ENCODE measurements at regions not wholly inside any gene's neighbourhood (a gene's known extent, or its start where the extent isn't known, plus 50 kb on each side); places are given as distances from the start of the nearest gene placed in this dataset.
"Not testable (repeated sequence)": the region's sequence is repeated elsewhere in the genome, so short reads cannot be mapped to it uniquely, and the experiment has no call there.

DNA sequence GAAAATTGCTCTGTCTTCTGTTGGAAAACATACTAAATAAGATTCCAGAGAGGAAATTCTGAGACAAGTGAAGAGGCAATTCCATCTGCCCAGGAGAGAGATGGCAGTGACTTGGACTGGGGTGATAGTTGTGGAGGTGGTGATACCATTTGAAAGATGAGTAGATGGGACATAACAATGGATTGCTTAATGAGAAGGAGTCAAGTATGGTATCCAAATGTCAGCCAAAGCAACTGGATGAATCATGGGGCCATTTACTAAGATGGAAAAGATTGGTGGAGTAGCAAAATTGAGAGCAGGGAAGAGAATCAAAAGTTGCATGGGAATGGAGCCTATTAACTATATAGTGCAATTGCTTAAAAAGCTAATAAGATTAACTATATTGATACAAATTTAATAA, 222.1 kb downstream of the ETAA1 start:
- H3K9me3 ChIP-seq (ENCODE audit: low read length): no peaks in the 10 kb centered on the region
- no peak overlapping the region for H3K4me2 ChIP-seq (ENCODE audit: low read length)
- H3K27me3 ChIP-seq (ENCODE audit: insufficient read depth, low read depth, low read length): no peaks in the 10 kb centered on the region
- H3K9ac ChIP-seq (ENCODE audit: low read length): no peak overlapping the region
- H2AFZ ChIP-seq (ENCODE audit: low read depth, low read length): no peak overlapping the region
- no peak overlapping the region for H3K27ac ChIP-seq (ENCODE audit: low read length)
- no peaks in the 10 kb centered on the region for H3K9me2 ChIP-seq (ENCODE audit: insufficient read depth, low read length)
- H3K36me3 ChIP-seq (ENCODE audit: insufficient read depth, low read length): no peaks in the 10 kb centered on the region
- no peaks in the 10 kb centered on the region for H3K79me2 ChIP-seq (replicated peaks; ENCODE audit: insufficient read depth, low read length)
- no peaks in the 10 kb centered on the region for H4K20me1 ChIP-seq (ENCODE audit: insufficient read depth)
- no peak for TF ChIP-seq REST (IDR thresholded peaks at IDR 0.05; ENCODE audit: borderline replicate concordance)
- TF ChIP-seq, protein P1, sequence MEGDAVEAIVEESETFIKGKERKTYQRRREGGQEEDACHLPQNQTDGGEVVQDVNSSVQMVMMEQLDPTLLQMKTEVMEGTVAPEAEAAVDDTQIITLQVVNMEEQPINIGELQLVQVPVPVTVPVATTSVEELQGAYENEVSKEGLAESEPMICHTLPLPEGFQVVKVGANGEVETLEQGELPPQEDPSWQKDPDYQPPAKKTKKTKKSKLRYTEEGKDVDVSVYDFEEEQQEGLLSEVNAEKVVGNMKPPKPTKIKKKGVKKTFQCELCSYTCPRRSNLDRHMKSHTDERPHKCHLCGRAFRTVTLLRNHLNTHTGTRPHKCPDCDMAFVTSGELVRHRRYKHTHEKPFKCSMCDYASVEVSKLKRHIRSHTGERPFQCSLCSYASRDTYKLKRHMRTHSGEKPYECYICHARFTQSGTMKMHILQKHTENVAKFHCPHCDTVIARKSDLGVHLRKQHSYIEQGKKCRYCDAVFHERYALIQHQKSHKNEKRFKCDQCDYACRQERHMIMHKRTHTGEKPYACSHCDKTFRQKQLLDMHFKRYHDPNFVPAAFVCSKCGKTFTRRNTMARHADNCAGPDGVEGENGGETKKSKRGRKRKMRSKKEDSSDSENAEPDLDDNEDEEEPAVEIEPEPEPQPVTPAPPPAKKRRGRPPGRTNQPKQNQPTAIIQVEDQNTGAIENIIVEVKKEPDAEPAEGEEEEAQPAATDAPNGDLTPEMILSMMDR (IDR thresholded peaks at IDR 0.05; ENCODE audit: poor library complexity, severe bottlenecking): no peak
- no peak for TF ChIP-seq RAD21 (conservative IDR thresholded peaks at IDR 0.05)
- no peak for TF ChIP-seq TAF1 (IDR thresholded peaks at IDR 0.05; ENCODE audit: low read depth)
- TF ChIP-seq SMC3 (conservative IDR thresholded peaks at IDR 0.05; ENCODE audit: poor library complexity): no peak
- TF ChIP-seq POLR2AphosphoS5 (IDR thresholded peaks at IDR 0.05): no peak
- TF ChIP-seq EP300 (conservative IDR thresholded peaks at IDR 0.05; ENCODE audit: poor library complexity, severe bottlenecking): no peak
- TF ChIP-seq EZH2 (IDR thresholded peaks at IDR 0.05; ENCODE audit: borderline replicate concordance, insufficient read depth, low read length, poor library complexity, severe bottlenecking): no peak
- TF ChIP-seq MXI1 (conservative IDR thresholded peaks at IDR 0.05; ENCODE audit: poor library complexity, severe bottlenecking): no peak
- no peaks in the 10 kb centered on the region for H3F3A ChIP-seq (ENCODE audit: insufficient read depth, low read length, poor library complexity, severe bottlenecking)
- no peak overlapping the region for H3K4me3 ChIP-seq (ENCODE audit: low read length)

GRCh38 chr2:67623741-67624140, 226.6 kb downstream of the ETAA1 start:
- H2AFZ ChIP-seq (ENCODE audit: low read depth, low read length); H3K27ac ChIP-seq (ENCODE audit: low read length); H3K27me3 ChIP-seq (ENCODE audit: insufficient read depth, low read depth, low read length); H3K4me3 ChIP-seq (ENCODE audit: low read length); H3K9me2 ChIP-seq (ENCODE audit: insufficient read depth, low read length); H3K9ac ChIP-seq (ENCODE audit: low read length); H3K4me2 ChIP-seq (ENCODE audit: low read length); H3K36me3 ChIP-seq (ENCODE audit: insufficient read depth, low read length); H4K20me1 ChIP-seq (ENCODE audit: insufficient read depth); H3K9me3 ChIP-seq (ENCODE audit: low read length); H3K79me2 ChIP-seq (replicated peaks; ENCODE audit: insufficient read depth, low read length); H3F3A ChIP-seq (ENCODE audit: insufficient read depth, low read length, poor library complexity, severe bottlenecking): not testable (repeated sequence)

DNA sequence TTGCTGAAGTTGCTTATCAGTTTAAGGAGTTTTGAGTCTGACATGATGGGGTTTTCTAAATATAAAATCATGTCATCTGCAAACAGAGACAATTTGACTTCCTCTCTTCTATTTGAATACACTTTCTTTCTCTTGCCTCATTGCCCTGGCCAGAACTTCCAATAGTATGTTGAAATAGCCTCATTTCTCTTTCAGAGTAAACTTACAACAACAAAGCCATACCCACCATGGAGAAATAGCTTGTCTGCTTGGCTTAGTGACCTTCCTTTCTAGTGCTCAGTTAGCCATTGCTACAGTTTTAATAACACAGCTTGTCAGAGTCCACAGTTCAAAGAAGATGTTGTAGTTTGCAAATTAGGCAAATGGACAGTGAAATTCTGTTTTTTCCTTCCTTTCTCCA, 228.0 kb downstream of the ETAA1 start:
- H3K79me2 ChIP-seq (replicated peaks; ENCODE audit: insufficient read depth, low read length): no peaks in the 10 kb centered on the region
- H3K27ac ChIP-seq (ENCODE audit: low read length): no peak overlapping the region
- TF ChIP-seq EZH2 (IDR thresholded peaks at IDR 0.05; ENCODE audit: borderline replicate concordance, insufficient read depth, low read length, poor library complexity, severe bottlenecking) (no peak), EP300 (conservative IDR thresholded peaks at IDR 0.05; ENCODE audit: poor library complexity, severe bottlenecking) (no peak), TAF1 (IDR thresholded peaks at IDR 0.05; ENCODE audit: low read depth) (no peak), RAD21 (conservative IDR thresholded peaks at IDR 0.05) (no peak), POLR2AphosphoS5 (IDR thresholded peaks at IDR 0.05) (no peak), MXI1 (conservative IDR thresholded peaks at IDR 0.05; ENCODE audit: poor library complexity, severe bottlenecking) (no peak), REST (IDR thresholded peaks at IDR 0.05; ENCODE audit: borderline replicate concordance) (no peak), SMC3 (conservative IDR thresholded peaks at IDR 0.05; ENCODE audit: poor library complexity) (no peak)
- TF ChIP-seq, protein P1 (IDR thresholded peaks at IDR 0.05; ENCODE audit: poor library complexity, severe bottlenecking): no peak
- no peak overlapping the region for H3K9ac ChIP-seq (ENCODE audit: low read length)
- no peaks in the 10 kb centered on the region for H3K27me3 ChIP-seq (ENCODE audit: insufficient read depth, low read depth, low read length)
- no peak overlapping the region for H2AFZ ChIP-seq (ENCODE audit: low read depth, low read length)
- no peaks in the 10 kb centered on the region for H3K9me3 ChIP-seq (ENCODE audit: low read length)
- H3K4me2 ChIP-seq (ENCODE audit: low read length): no peak overlapping the region
- no peaks in the 10 kb centered on the region for H3K9me2 ChIP-seq (ENCODE audit: insufficient read depth, low read length)
- no peak overlapping the region for H3K4me3 ChIP-seq (ENCODE audit: low read length)
- H4K20me1 ChIP-seq (ENCODE audit: insufficient read depth): no peaks in the 10 kb centered on the region
- no peaks in the 10 kb centered on the region for H3K36me3 ChIP-seq (ENCODE audit: insufficient read depth, low read length)
- H3F3A ChIP-seq (ENCODE audit: insufficient read depth, low read length, poor library complexity, severe bottlenecking): no peaks in the 10 kb centered on the region

All from neural cell (in vitro differentiated cells).